ENCODE measurements at regions not wholly inside any gene's neighbourhood (a gene's known extent, or its start where the extent isn't known, plus 50 kb on each side); places are given as distances from the start of the nearest gene placed in this dataset.

DNA sequence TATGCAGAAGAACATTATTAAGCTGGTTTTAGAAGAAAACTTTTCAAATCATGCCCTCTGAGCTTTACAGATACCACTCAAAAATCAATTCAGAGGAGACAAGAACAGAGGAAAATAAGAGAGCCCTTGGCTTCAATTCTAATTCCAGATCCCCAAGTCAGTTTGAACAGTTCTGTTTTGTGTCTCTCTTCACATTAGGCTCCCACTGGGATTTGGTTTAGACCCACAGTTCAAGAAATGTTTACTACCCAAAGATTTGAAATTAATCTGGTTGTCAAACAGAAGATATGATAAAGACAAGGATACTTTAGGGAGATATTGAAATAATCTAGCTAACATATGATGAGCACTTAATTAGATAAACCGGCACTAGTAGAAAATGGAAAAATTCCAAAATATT is 329.5 kb downstream of the RAD51AP2 start:
- no peak for TF ChIP-seq POLR2A (IDR thresholded peaks at IDR 0.05)
- TF ChIP-seq, protein P1, sequence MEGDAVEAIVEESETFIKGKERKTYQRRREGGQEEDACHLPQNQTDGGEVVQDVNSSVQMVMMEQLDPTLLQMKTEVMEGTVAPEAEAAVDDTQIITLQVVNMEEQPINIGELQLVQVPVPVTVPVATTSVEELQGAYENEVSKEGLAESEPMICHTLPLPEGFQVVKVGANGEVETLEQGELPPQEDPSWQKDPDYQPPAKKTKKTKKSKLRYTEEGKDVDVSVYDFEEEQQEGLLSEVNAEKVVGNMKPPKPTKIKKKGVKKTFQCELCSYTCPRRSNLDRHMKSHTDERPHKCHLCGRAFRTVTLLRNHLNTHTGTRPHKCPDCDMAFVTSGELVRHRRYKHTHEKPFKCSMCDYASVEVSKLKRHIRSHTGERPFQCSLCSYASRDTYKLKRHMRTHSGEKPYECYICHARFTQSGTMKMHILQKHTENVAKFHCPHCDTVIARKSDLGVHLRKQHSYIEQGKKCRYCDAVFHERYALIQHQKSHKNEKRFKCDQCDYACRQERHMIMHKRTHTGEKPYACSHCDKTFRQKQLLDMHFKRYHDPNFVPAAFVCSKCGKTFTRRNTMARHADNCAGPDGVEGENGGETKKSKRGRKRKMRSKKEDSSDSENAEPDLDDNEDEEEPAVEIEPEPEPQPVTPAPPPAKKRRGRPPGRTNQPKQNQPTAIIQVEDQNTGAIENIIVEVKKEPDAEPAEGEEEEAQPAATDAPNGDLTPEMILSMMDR (IDR thresholded peaks at IDR 0.05) = no peak

Data from sigmoid colon (tissue), 3 donors.